ENCODE measurements at regions not wholly inside any gene's neighbourhood (a gene's known extent, or its start where the extent isn't known, plus 50 kb on each side); places are given as distances from the start of the nearest gene placed in this dataset.

DNA sequence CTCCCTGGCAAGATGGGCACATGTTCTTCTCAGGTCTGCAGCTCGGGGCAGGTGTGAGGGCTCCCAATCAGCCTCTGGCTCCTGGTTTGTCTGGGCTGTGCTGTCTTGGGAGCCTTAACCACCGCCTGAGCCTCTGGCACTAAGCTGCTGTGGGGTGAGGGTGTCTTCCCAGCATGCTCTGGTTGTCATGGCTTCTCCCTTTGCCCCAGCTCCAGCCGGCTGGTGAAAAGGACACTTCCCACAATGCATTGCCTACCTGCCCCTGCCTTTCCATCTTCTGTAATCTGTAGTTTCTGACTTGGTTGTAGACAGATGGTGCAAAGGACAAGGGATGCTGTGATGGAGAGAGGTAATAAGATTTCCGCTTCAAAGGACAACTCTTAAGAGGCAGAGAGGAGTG is 295.3 kb downstream of the TLE3 start:
- TF ChIP-seq, protein P1, sequence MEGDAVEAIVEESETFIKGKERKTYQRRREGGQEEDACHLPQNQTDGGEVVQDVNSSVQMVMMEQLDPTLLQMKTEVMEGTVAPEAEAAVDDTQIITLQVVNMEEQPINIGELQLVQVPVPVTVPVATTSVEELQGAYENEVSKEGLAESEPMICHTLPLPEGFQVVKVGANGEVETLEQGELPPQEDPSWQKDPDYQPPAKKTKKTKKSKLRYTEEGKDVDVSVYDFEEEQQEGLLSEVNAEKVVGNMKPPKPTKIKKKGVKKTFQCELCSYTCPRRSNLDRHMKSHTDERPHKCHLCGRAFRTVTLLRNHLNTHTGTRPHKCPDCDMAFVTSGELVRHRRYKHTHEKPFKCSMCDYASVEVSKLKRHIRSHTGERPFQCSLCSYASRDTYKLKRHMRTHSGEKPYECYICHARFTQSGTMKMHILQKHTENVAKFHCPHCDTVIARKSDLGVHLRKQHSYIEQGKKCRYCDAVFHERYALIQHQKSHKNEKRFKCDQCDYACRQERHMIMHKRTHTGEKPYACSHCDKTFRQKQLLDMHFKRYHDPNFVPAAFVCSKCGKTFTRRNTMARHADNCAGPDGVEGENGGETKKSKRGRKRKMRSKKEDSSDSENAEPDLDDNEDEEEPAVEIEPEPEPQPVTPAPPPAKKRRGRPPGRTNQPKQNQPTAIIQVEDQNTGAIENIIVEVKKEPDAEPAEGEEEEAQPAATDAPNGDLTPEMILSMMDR (IDR thresholded peaks at IDR 0.05), result no peak
- no peak for TF ChIP-seq POLR2A (IDR thresholded peaks at IDR 0.05)
- TF ChIP-seq POLR2AphosphoS5 (IDR thresholded peaks at IDR 0.05; ENCODE audit: insufficient read depth in 1 of 2, low read depth in 1 of 2), result no peak

All from vagina (tissue), 2 donors.